GM12878 (cell line): ENCODE measurements at regions not wholly inside any gene's neighbourhood (a gene's known extent, or its start where the extent isn't known, plus 50 kb on each side); places are given as distances from the start of the nearest gene placed in this dataset.

Experiments
- ATAC-seq: fragments of 200-7000 bp; cut with Tn5 transposase; 3 replicates; pipeline ENCODE4 v1.9.1; 2020; ENCODE audit warnings: mild to moderate bottlenecking, moderate library complexity
- BruUV-seq: library from RNA; stranded (reverse); fragments of 400-500 nt; replicated peaks from 2 replicates; lab custom pipeline; 2021; lab: Mats Ljungman, UMichigan
- CTCF ChIA-PET: fragments of 300-600 bp; sonication (Branson Sonifier 250); formaldehyde crosslinking; extraction: SDS; loops from one replicate; lab custom pipeline; 2021; ENCODE audit warnings: inconsistent platforms; lab: Yijun Ruan, JAX
- POLR2A ChIA-PET: fragments of 350-600 bp; formaldehyde crosslinking; extraction: SDS; loops from one replicate; lab custom pipeline; 2021; ENCODE audit warnings: inconsistent platforms; lab: Charles Lee
- RAD21 ChIA-PET: fragments of 300-600 bp; sonication (Branson Sonifier 250); formaldehyde crosslinking; loops from one replicate; lab custom pipeline; 2023; ENCODE audit warnings: antibody characterized with exemption; ENCODE audit not compliant: unreplicated experiment; lab: Charles Lee
- SMC1A ChIA-PET: fragments of 300-600 bp; sonication (Branson Sonifier 250); formaldehyde crosslinking; loops from one replicate; lab custom pipeline; 2023; ENCODE audit not compliant: unreplicated experiment, uncharacterized antibody; lab: Charles Lee
- DNase-seq: peaks from one replicate; pipeline ENCODE4 v3.0.0-alpha.2; 2011; ENCODE audit warnings: low read depth, low spot score
- FAIRE-seq: peaks from 3 replicates; lab custom pipeline; 2011; peaks lifted over from hg19 to GRCh38; lab: Jason Lieb, UNC
- H2AFZ ChIP-seq: 2 replicates; pipeline ENCODE4 v1.6.0; 2011; ENCODE audit warnings: low read depth, low read length, control low read depth; ENCODE audit not compliant: control insufficient read depth
- H3K27ac ChIP-seq: 2 replicates; pipeline ENCODE4 v1.5.1; 2011; ENCODE audit warnings: control low read depth; ENCODE audit not compliant: control insufficient read depth, insufficient read depth
- H3K27me3 ChIP-seq, 2 experiments: replicated peaks in 1 of 2; 2 replicates each; pipeline versions ENCODE4 v1.6.0 to v1.6.1; 2011; ENCODE audit warnings: low read length in 1 of 2; ENCODE audit not compliant: control insufficient read depth in 2 of 2, insufficient read depth in 2 of 2
- H3K36me3 ChIP-seq, 2 experiments: 2 replicates each; pipeline ENCODE4 v1.5.1; 2011; ENCODE audit warnings: low read length in 1 of 2; ENCODE audit not compliant: control insufficient read depth in 2 of 2, insufficient read depth in 2 of 2
- H3K4me1 ChIP-seq: 2 replicates; pipeline ENCODE4 v1.6.1; 2011; ENCODE audit warnings: mild to moderate bottlenecking, low read length, moderate library complexity, mixed read lengths; ENCODE audit not compliant: control insufficient read depth, insufficient read depth
- H3K4me2 ChIP-seq: 2 replicates; pipeline ENCODE4 v1.6.0; 2011; ENCODE audit warnings: control low read depth; ENCODE audit not compliant: control insufficient read depth, insufficient read depth
- H3K4me3 ChIP-seq: fragments of 200-600 bp; sonication (generic); 2 replicates; pipeline ENCODE4 v1.5.1; 2016
- H3K79me2 ChIP-seq: 2 replicates; pipeline ENCODE4 v1.6.0; 2011; ENCODE audit warnings: low read length; ENCODE audit not compliant: control insufficient read depth, insufficient read depth
- H3K9ac ChIP-seq: 2 replicates; pipeline ENCODE4 v1.8.0; 2011; ENCODE audit warnings: low read length, control low read depth, mixed read lengths; ENCODE audit not compliant: control insufficient read depth, insufficient read depth
- H3K9me3 ChIP-seq: replicated peaks from 3 replicates; pipeline ENCODE4 v1.5.1; 2011; ENCODE audit warnings: mild to moderate bottlenecking, low read length; ENCODE audit not compliant: control insufficient read depth, insufficient read depth
- H4K20me1 ChIP-seq: 2 replicates; pipeline ENCODE4 v1.6.0; 2011; ENCODE audit not compliant: control insufficient read depth, insufficient read depth
- CEBPB ChIP-seq, 2 experiments: fragments of 150-350 bp in 1 of 2; IDR thresholded peaks; 2 replicates each; pipeline ENCODE4 v1.6.1; 2012 to 2014; ENCODE audit warnings: low read depth in 2 of 2, low read length in 2 of 2, borderline replicate concordance in 1 of 2, inconsistent platforms in 1 of 2
- EED ChIP-seq: sonication (generic); IDR thresholded peaks from 2 replicates; pipeline ENCODE4 v1.6.1; 2016; ENCODE audit warnings: antibody characterized with exemption, low read depth
- PML ChIP-seq: IDR thresholded peaks from 2 replicates; pipeline ENCODE4 v1.6.1; 2012; ENCODE audit warnings: low read length, inconsistent platforms
- RBBP5 ChIP-seq: fragments of 200-600 bp; sonication (generic); conservative IDR thresholded peaks from 2 replicates; pipeline ENCODE4 v1.6.1; 2016
- SREBF1 ChIP-seq: IDR thresholded peaks from 2 replicates; pipeline ENCODE4 v1.6.1; 2012; ENCODE audit warnings: mild to moderate bottlenecking, low read length
- ZBTB40 ChIP-seq: fragments of 450-650 bp; IDR thresholded peaks from 2 replicates; pipeline ENCODE4 v1.6.1; 2016; ENCODE audit warnings: mild to moderate bottlenecking, moderate library complexity, borderline replicate concordance
- WGBS: methylation state at CpG from one replicate; pipeline ENCODE4 v1.1.6; 2016; ENCODE audit warnings: low lambda C conversion rate; ENCODE audit not compliant: insufficient replicate concordance, insufficient coverage; ENCODE audit errors: missing lambda C conversion rate; 5-methylcytosine and 5-hydroxymethylcytosine counted together
- in situ Hi-C: fragments of 300-500 bp; cut with MboI; formaldehyde crosslinking; loops from 9 replicates; pipeline ENCODE4 v1.14.3; 2018; ENCODE audit warnings: mixed read lengths
- intact Hi-C: fragments of 100-400 bp; cut with micrococcal nuclease; formaldehyde crosslinking; loops from one replicate; pipeline ENCODE4 v1.14.2; 2022; ENCODE audit not compliant: unreplicated experiment
- TF ChIP-seq, protein P1 (sequence below), 3 experiments: IDR thresholded peaks in 2 of 3; conservative IDR thresholded peaks in 1 of 3; 2 replicates each; pipeline ENCODE4 v1.5.1; 2011; ENCODE audit warnings: low read depth in 3 of 3, low read length in 3 of 3, mild to moderate bottlenecking in 3 of 3, control low read depth in 2 of 3, moderate library complexity in 2 of 3, inconsistent platforms in 1 of 3, mixed read lengths in 1 of 3; ENCODE audit not compliant: control insufficient read depth in 2 of 3, insufficient read depth in 1 of 3; ENCODE audit errors: extremely low read depth in 1 of 3
- TF ChIP-seq, protein P2 (sequence below): IDR thresholded peaks from 2 replicates; pipeline ENCODE4 v1.6.1; 2012; ENCODE audit warnings: improper control_type of control experiment, low read depth, low read length; ENCODE audit not compliant: insufficient replicate concordance

GRCh38 chr7:23963461-23964165, 253.6 kb downstream of the STK31 start (continued):
- TF ChIP-seq ZBTB40, result no peak
- TF ChIP-seq EED, result no peak
- TF ChIP-seq, all 136 proteins: peak for 0

- in situ Hi-C loops, result no loop called here
- Histone ChIP-seq H3K4me2 (no peak overlapping the region), H3K4me3 (no peak overlapping the region), H3K79me2 (no peaks in the 10 kb centered on the region), H3K9ac (no peak overlapping the region), H3K4me1 (no peaks in the 10 kb centered on the region), H3K9me3 (no peaks in the 10 kb centered on the region), H2AFZ (no peak overlapping the region), H3K36me3 (no peaks in the 10 kb centered on the region), H3K27me3 (no peaks in the 10 kb centered on the region), H3K27ac (no peak overlapping the region), H4K20me1 (no peaks in the 10 kb centered on the region)
- WGBS, result 55% methylated on average over 7 of the region's 7 CpGs
- FAIRE-seq, result no peak
- no peak for DNase-seq
- intact Hi-C loops, result loop anchor here (5.0 kb wide), 1 partner anchor 48 kb away; no protein-coding TSS in a partner anchor
- BruUV-seq, result no TSS peak
- no peak for ATAC-seq
- RAD21 ChIA-PET, result no interaction called here
- POLR2A ChIA-PET, result no interaction called here
- CTCF ChIA-PET, result no interaction called here
- SMC1A ChIA-PET, result no interaction called here
- TF ChIP-seq, protein P1, sequence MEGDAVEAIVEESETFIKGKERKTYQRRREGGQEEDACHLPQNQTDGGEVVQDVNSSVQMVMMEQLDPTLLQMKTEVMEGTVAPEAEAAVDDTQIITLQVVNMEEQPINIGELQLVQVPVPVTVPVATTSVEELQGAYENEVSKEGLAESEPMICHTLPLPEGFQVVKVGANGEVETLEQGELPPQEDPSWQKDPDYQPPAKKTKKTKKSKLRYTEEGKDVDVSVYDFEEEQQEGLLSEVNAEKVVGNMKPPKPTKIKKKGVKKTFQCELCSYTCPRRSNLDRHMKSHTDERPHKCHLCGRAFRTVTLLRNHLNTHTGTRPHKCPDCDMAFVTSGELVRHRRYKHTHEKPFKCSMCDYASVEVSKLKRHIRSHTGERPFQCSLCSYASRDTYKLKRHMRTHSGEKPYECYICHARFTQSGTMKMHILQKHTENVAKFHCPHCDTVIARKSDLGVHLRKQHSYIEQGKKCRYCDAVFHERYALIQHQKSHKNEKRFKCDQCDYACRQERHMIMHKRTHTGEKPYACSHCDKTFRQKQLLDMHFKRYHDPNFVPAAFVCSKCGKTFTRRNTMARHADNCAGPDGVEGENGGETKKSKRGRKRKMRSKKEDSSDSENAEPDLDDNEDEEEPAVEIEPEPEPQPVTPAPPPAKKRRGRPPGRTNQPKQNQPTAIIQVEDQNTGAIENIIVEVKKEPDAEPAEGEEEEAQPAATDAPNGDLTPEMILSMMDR (IDR thresholded peaks at IDR 0.05 in 2 of 3, conservative IDR thresholded peaks at IDR 0.05 in 1 of 3; ENCODE audit: control insufficient read depth in 2 of 3, extremely low read depth in 1 of 3, insufficient read depth in 1 of 3, low read depth in 3 of 3, low read length in 3 of 3), result no peak
- TF ChIP-seq RBBP5 (no peak), SREBF1 (no peak), PML (no peak), CEBPB (IDR thresholded peaks at IDR 0.05; ENCODE audit: borderline replicate concordance in 1 of 2, low read depth in 2 of 2, low read length in 2 of 2) (no peak)
- TF ChIP-seq, protein P2, sequence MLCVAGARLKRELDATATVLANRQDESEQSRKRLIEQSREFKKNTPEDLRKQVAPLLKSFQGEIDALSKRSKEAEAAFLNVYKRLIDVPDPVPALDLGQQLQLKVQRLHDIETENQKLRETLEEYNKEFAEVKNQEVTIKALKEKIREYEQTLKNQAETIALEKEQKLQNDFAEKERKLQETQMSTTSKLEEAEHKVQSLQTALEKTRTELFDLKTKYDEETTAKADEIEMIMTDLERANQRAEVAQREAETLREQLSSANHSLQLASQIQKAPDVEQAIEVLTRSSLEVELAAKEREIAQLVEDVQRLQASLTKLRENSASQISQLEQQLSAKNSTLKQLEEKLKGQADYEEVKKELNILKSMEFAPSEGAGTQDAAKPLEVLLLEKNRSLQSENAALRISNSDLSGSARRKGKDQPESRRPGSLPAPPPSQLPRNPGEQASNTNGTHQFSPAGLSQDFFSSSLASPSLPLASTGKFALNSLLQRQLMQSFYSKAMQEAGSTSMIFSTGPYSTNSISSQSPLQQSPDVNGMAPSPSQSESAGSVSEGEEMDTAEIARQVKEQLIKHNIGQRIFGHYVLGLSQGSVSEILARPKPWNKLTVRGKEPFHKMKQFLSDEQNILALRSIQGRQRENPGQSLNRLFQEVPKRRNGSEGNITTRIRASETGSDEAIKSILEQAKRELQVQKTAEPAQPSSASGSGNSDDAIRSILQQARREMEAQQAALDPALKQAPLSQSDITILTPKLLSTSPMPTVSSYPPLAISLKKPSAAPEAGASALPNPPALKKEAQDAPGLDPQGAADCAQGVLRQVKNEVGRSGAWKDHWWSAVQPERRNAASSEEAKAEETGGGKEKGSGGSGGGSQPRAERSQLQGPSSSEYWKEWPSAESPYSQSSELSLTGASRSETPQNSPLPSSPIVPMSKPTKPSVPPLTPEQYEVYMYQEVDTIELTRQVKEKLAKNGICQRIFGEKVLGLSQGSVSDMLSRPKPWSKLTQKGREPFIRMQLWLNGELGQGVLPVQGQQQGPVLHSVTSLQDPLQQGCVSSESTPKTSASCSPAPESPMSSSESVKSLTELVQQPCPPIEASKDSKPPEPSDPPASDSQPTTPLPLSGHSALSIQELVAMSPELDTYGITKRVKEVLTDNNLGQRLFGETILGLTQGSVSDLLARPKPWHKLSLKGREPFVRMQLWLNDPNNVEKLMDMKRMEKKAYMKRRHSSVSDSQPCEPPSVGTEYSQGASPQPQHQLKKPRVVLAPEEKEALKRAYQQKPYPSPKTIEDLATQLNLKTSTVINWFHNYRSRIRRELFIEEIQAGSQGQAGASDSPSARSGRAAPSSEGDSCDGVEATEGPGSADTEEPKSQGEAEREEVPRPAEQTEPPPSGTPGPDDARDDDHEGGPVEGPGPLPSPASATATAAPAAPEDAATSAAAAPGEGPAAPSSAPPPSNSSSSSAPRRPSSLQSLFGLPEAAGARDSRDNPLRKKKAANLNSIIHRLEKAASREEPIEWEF, result no peak
Measured at GRCh38 chr7:23964715-23965114, 254.7 kb downstream of the STK31 start.
